Keratinocyte (primary cell): ENCODE measurements at regions not wholly inside any gene's neighbourhood (a gene's known extent, or its start where the extent isn't known, plus 50 kb on each side); places are given as distances from the start of the nearest gene placed in this dataset.

Source experiments
- DNase-seq: peaks from one replicate; pipeline ENCODE4 v3.0.0-alpha.2; 2011; ENCODE audit warnings: low read depth, missing footprints, low spot score
- FAIRE-seq: peaks from 2 replicates; lab custom pipeline; 2011; peaks lifted over from hg19 to GRCh38; lab: Jason Lieb, UNC
- H2AFZ ChIP-seq: 2 replicates; pipeline ENCODE4 v1.6.0; 2012; ENCODE audit warnings: low read length, control low read depth, inconsistent platforms; ENCODE audit not compliant: control insufficient read depth
- H3K27ac ChIP-seq: 2 replicates; pipeline ENCODE4 v1.5.1; 2011; ENCODE audit warnings: low read length; ENCODE audit not compliant: control insufficient read depth, insufficient read depth
- H3K27me3 ChIP-seq: 3 replicates; pipeline ENCODE4 v1.6.0; 2011; ENCODE audit warnings: low read length; ENCODE audit not compliant: control insufficient read depth, insufficient read depth; ENCODE audit errors: extremely low read depth
- H3K36me3 ChIP-seq, 2 experiments: 2 replicates in 1 of 2; 3 replicates in 1 of 2; pipeline ENCODE4 v1.5.1; 2011; ENCODE audit warnings: low read length in 2 of 2, mild to moderate bottlenecking in 1 of 2; ENCODE audit not compliant: control insufficient read depth in 2 of 2, insufficient read depth in 2 of 2; ENCODE audit errors: extremely low read depth in 1 of 2
- H3K4me1 ChIP-seq: 3 replicates; pipeline ENCODE4 v1.5.1; 2011; ENCODE audit warnings: low read length; ENCODE audit not compliant: control insufficient read depth, insufficient read depth; ENCODE audit errors: extremely low read depth
- H3K4me2 ChIP-seq: 3 replicates; pipeline ENCODE4 v1.6.0; 2011; ENCODE audit warnings: low read depth, low read length; ENCODE audit not compliant: control insufficient read depth, insufficient read depth; ENCODE audit errors: extremely low read depth
- H3K4me3 ChIP-seq, 3 experiments: fragments of 200-600 bp in 1 of 3; sonication (generic) in 1 of 3; 2 replicates in 2 of 3; 3 replicates in 1 of 3; pipeline ENCODE4 v1.5.1; 2011 to 2016; ENCODE audit warnings: low read length in 3 of 3, mild to moderate bottlenecking in 3 of 3, control low read depth in 2 of 3, inconsistent platforms in 1 of 3, low read depth in 1 of 3, mixed read lengths in 1 of 3, mixed run types in 1 of 3, moderate library complexity in 1 of 3; ENCODE audit not compliant: control insufficient read depth in 2 of 3, insufficient read depth in 2 of 3; ENCODE audit errors: extremely low read depth in 1 of 3
- H3K79me2 ChIP-seq: 2 replicates; pipeline ENCODE4 v1.6.0; 2012; ENCODE audit warnings: low read length; ENCODE audit not compliant: control insufficient read depth, insufficient read depth
- H3K9ac ChIP-seq: 3 replicates; pipeline ENCODE4 v1.6.0; 2011; ENCODE audit warnings: low read length; ENCODE audit not compliant: control insufficient read depth, insufficient read depth; ENCODE audit errors: extremely low read depth
- H3K9me1 ChIP-seq: 3 replicates; pipeline ENCODE4 v1.6.0; 2011; ENCODE audit warnings: low read length; ENCODE audit not compliant: control insufficient read depth, insufficient read depth; ENCODE audit errors: extremely low read depth
- H3K9me3 ChIP-seq: 2 replicates; pipeline ENCODE4 v1.5.1; 2012; ENCODE audit warnings: low read depth, low read length; ENCODE audit not compliant: control insufficient read depth
- H4K20me1 ChIP-seq: 3 replicates; pipeline ENCODE4 v1.6.0; 2011; ENCODE audit warnings: low read length; ENCODE audit not compliant: control insufficient read depth, insufficient read depth; ENCODE audit errors: extremely low read depth
- EZH2 ChIP-seq: IDR thresholded peaks from one replicate; pipeline ENCODE4 v1.6.1; 2012; ENCODE audit warnings: inconsistent platforms, mild to moderate bottlenecking, low read length, moderate library complexity
- dilution Hi-C: fragments of 300-500 bp; cut with MboI; formaldehyde crosslinking; loops from one replicate; pipeline ENCODE4 v1.7.0; 2020; ENCODE audit warnings: low sequenced_read_pairs; ENCODE audit not compliant: extremely low pct_ligation_motif_present
- TF ChIP-seq, protein P1 (sequence below), 3 experiments: IDR thresholded peaks in 1 of 3; conservative IDR thresholded peaks in 1 of 3; optimal IDR thresholded peaks in 1 of 3; 2 replicates in 2 of 3; 3 replicates in 1 of 3; pipeline versions ENCODE3 to v1.5.1; 2011; ENCODE audit warnings: low read length in 3 of 3, mild to moderate bottlenecking in 3 of 3, moderate library complexity in 2 of 3, control low read depth in 1 of 3, inconsistent platforms in 1 of 3; ENCODE audit not compliant: insufficient read depth in 2 of 3; ENCODE audit errors: extremely low read depth in 1 of 3

DNA sequence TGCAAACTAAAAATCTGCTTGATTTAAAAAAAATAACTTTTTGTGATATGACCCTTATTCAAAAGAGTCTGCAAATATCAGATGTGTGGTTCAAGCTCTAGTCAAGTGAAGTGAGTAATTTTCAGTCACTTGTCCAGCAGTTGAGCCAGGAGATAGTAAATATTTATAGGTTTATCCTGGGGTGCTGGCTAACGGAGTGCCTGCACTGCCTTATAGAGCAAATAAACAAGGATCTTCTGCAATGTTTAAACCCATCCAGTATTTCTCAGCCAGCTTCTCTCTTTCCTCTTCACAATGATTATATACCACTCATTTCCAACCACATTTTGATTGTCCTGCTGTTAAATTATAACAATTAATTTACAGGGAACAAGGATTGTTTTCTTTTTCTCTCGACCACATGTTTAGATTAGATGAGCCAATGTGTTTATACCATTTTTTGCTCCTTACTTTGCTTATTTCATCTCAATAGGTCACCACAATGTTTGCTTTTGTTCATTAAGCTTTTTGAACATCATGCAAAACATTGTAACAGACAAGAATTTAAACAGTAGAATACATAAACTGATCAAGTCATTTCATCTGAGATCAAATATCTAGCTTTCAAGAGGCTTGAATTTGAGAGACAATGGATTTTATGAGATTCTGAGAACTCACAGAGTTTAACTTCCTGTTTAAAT is 60.3 kb upstream of the GREM2 start:
- Histone ChIP-seq H2AFZ (no peak overlapping the region), H3K27ac (no peak overlapping the region), H3K9me1 (no peaks in the 10 kb centered on the region), H3K36me3 (no peaks in the 10 kb centered on the region), H3K4me3 (no peak overlapping the region), H3K27me3 (no peaks in the 10 kb centered on the region), H3K9me3 (no peaks in the 10 kb centered on the region), H3K4me2 (no peak overlapping the region), H3K79me2 (no peaks in the 10 kb centered on the region), H3K4me1 (no peaks in the 10 kb centered on the region), H3K9ac (no peak overlapping the region), H4K20me1 (no peaks in the 10 kb centered on the region)
- FAIRE-seq (no peak), DNase-seq (no peak)
- no peak for TF ChIP-seq EZH2
- TF ChIP-seq, protein P1, sequence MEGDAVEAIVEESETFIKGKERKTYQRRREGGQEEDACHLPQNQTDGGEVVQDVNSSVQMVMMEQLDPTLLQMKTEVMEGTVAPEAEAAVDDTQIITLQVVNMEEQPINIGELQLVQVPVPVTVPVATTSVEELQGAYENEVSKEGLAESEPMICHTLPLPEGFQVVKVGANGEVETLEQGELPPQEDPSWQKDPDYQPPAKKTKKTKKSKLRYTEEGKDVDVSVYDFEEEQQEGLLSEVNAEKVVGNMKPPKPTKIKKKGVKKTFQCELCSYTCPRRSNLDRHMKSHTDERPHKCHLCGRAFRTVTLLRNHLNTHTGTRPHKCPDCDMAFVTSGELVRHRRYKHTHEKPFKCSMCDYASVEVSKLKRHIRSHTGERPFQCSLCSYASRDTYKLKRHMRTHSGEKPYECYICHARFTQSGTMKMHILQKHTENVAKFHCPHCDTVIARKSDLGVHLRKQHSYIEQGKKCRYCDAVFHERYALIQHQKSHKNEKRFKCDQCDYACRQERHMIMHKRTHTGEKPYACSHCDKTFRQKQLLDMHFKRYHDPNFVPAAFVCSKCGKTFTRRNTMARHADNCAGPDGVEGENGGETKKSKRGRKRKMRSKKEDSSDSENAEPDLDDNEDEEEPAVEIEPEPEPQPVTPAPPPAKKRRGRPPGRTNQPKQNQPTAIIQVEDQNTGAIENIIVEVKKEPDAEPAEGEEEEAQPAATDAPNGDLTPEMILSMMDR (optimal IDR thresholded peaks at IDR 0.05 in 1 of 3, IDR thresholded peaks at IDR 0.05 in 1 of 3, conservative IDR thresholded peaks at IDR 0.05 in 1 of 3; ENCODE audit: extremely low read depth in 1 of 3, insufficient read depth in 2 of 3, low read length in 3 of 3) = no peak
- dilution Hi-C loops = no loop called here

DNA sequence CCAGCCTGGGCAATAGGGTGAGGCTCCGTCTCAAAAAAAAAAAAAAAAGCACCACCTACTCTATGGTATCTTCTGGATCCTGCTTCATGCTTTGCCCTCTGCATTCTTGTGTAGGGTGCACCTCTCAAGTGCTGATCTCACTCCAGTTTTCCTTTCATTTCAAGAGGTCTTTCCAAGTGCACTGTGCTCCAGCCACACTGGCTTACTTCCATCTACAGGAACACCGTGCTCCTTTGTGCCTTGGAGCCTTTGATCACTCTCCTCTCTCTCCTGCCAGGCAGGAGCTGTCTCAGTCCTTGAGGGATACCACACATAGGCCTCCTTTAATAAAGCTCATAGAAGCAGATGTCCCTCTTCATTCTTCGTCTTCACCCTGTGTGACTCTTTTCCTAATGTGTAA is 55.4 kb upstream of the GREM2 start:
- Histone ChIP-seq H3K4me3 (no peak overlapping the region), H3K4me1 (no peaks in the 10 kb centered on the region), H4K20me1 (no peaks in the 10 kb centered on the region), H3K36me3 (no peaks in the 10 kb centered on the region), H3K9me1 (no peaks in the 10 kb centered on the region), H3K27ac (no peak overlapping the region), H3K27me3 (no peaks in the 10 kb centered on the region), H2AFZ (no peak overlapping the region), H3K79me2 (no peaks in the 10 kb centered on the region), H3K9me3 (no peaks in the 10 kb centered on the region), H3K4me2 (no peak overlapping the region), H3K9ac (no peak overlapping the region)
- TF ChIP-seq, protein P1 (optimal IDR thresholded peaks at IDR 0.05 in 1 of 3, IDR thresholded peaks at IDR 0.05 in 1 of 3, conservative IDR thresholded peaks at IDR 0.05 in 1 of 3; ENCODE audit: extremely low read depth in 1 of 3, insufficient read depth in 2 of 3, low read length in 3 of 3) = no peak
- TF ChIP-seq EZH2 = no peak
- FAIRE-seq = no peak
- dilution Hi-C loops = no loop called here
- DNase-seq = no peak
